ENCODE measurements at regions not wholly inside any gene's neighbourhood (a gene's known extent, or its start where the extent isn't known, plus 50 kb on each side); places are given as distances from the start of the nearest gene placed in this dataset.
"Not testable (repeated sequence)": the region's sequence is repeated elsewhere in the genome, so short reads cannot be mapped to it uniquely, and the experiment has no call there.

DNA sequence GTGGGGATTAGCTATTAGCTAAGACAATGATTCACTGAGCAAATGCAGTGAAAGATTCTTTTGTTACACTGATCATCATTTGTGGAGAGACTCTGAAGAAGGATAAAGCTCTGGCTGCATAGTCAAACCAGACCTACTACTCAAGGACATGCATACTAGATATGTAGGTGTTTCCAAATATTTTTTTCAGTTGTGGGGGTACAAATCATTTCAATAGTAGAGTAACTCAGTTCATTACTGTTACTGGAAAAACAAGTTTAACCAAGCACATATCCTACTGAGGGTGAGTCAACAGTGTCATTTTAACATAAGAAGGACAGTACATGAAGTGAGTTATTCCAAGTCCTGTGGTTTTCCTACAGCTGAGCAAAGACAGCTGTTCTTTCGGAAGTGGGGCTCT, 59.5 kb upstream of the NBPF19 start:
- FAIRE-seq; DNase-seq (ENCODE audit: extremely low spot score, insufficient read length, low read depth): not testable (repeated sequence)

- not testable (repeated sequence) for DNase-seq (ENCODE audit: extremely low spot score, insufficient read length, low read depth); FAIRE-seq
These were observed 56.1 kb upstream of the NBPF19 start for GRCh38 chr1:149418782-149419181.

GRCh38 chr1:149423122-149423521, 51.7 kb upstream of the NBPF19 start:
- DNase-seq (ENCODE audit: extremely low spot score, insufficient read length, low read depth); FAIRE-seq: not testable (repeated sequence)
